TTC549 (cell line): ENCODE measurements at regions not wholly inside any gene's neighbourhood (a gene's known extent, or its start where the extent isn't known, plus 50 kb on each side); places are given as distances from the start of the nearest gene placed in this dataset.
"Not testable (repeated sequence)": the region's sequence is repeated elsewhere in the genome, so short reads cannot be mapped to it uniquely, and the experiment has no call there.

Experiments
- FAIRE-seq: peaks from 2 replicates; lab custom pipeline; 2012; peaks lifted over from hg19 to GRCh38; lab: Jason Lieb, UNC

DNA sequence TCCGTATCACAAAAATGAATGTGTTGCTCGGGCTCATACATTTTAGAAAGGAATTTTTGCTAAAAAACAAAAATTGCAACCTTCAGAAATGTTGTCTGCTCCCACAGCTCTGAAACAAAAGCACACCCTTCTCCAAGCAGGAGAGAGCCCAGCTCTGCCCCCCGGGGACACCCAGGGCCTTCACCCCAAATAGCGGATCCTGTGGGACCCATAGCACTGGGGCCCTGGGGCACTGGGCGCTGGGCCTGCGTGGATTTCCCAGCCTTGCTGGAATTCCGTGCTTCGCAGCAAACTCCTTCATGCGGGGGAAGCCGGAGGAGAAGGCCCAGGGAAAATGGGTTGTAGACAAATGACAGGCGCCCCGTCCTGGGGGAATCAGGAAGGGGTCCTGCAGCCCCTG, 50.5 kb upstream of the SFSWAP start:
- not testable (repeated sequence) for FAIRE-seq
